ENCODE measurements at regions not wholly inside any gene's neighbourhood (a gene's known extent, or its start where the extent isn't known, plus 50 kb on each side); places are given as distances from the start of the nearest gene placed in this dataset.

GRCh38 chr3:187963003-187963676, 190.8 kb upstream of the LPP start:
- intact Hi-C loops (cut with micrococcal nuclease), result no loop called here
- ATAC-seq, result peak; percentile 7
- no peak for DNase-seq

- ATAC-seq (peak; percentile 92), DNase-seq (no peak)
- intact Hi-C loops (cut with micrococcal nuclease), result no loop called here
Measured at GRCh38 chr3:187963677-187964385, 190.1 kb upstream of the LPP start.

GRCh38 chr3:187964760-187965159, 189.2 kb upstream of the LPP start:
- intact Hi-C loops (cut with micrococcal nuclease), result no loop called here

GRCh38 chr3:187966096-187966495, 187.9 kb upstream of the LPP start:
- intact Hi-C loops (cut with micrococcal nuclease), result no loop called here
- DNase-seq, result no peak
- ATAC-seq, result no peak

More at GRCh38 chr3:187964760-187965159, 189.2 kb upstream of the LPP start:
- no peak for DNase-seq
- no peak for ATAC-seq

- no peak for DNase-seq
- intact Hi-C loops (cut with micrococcal nuclease), result no loop called here
- peak; percentile 39 for ATAC-seq
Measured at GRCh38 chr3:187966636-187967406, 187.1 kb upstream of the LPP start.

GRCh38 chr3:187967993-187968392, 186.0 kb upstream of the LPP start:
- intact Hi-C loops (cut with micrococcal nuclease), result no loop called here
- no peak for ATAC-seq
- DNase-seq, result no peak

- intact Hi-C loops (cut with micrococcal nuclease), result no loop called here
- DNase-seq (no peak), ATAC-seq (peak; percentile 9)
Measured at GRCh38 chr3:187968883-187969580, 184.9 kb upstream of the LPP start.

- intact Hi-C loops (cut with micrococcal nuclease), result no loop called here
- ATAC-seq (no peak), DNase-seq (no peak)
Measured at GRCh38 chr3:187969581-187969950, 184.4 kb upstream of the LPP start.

GRCh38 chr3:187970106-187970505, 183.9 kb upstream of the LPP start:
- intact Hi-C loops (cut with micrococcal nuclease), result no loop called here
- DNase-seq (no peak), ATAC-seq (no peak)

- intact Hi-C loops (cut with micrococcal nuclease), result no loop called here
- ATAC-seq, result no peak
- DNase-seq, result no peak
Measured at GRCh38 chr3:187971629-187972028, 182.3 kb upstream of the LPP start.

GRCh38 chr3:187972454-187972853, 181.5 kb upstream of the LPP start:
- DNase-seq (no peak), ATAC-seq (no peak)
- intact Hi-C loops (cut with micrococcal nuclease), result no loop called here

GRCh38 chr3:187973977-187974870, 179.7 kb upstream of the LPP start:
- intact Hi-C loops (cut with micrococcal nuclease), result no loop called here
- no peak for DNase-seq
- ATAC-seq, result no peak

- intact Hi-C loops (cut with micrococcal nuclease), result no loop called here
- DNase-seq (no peak), ATAC-seq (no peak)
Measured at GRCh38 chr3:187974871-187975271, 179.1 kb upstream of the LPP start.

- intact Hi-C loops (cut with micrococcal nuclease), result no loop called here
- ATAC-seq, result peak; percentile 39
- peak; percentile 49 for DNase-seq
Measured at GRCh38 chr3:187975561-187976364, 178.2 kb upstream of the LPP start.

GRCh38 chr3:187976365-187976900, 177.5 kb upstream of the LPP start:
- ATAC-seq (no peak), DNase-seq (no peak)
- intact Hi-C loops (cut with micrococcal nuclease), result no loop called here

GRCh38 chr3:187977659-187978058, 176.3 kb upstream of the LPP start:
- intact Hi-C loops (cut with micrococcal nuclease), result no loop called here
- DNase-seq (no peak), ATAC-seq (no peak)

GRCh38 chr3:187978433-187979011, 175.4 kb upstream of the LPP start:
- intact Hi-C loops (cut with micrococcal nuclease), result no loop called here
- no peak for ATAC-seq
- DNase-seq, result no peak
